WI38 (cell line): ENCODE measurements at regions not wholly inside any gene's neighbourhood (a gene's known extent, or its start where the extent isn't known, plus 50 kb on each side); places are given as distances from the start of the nearest gene placed in this dataset.

Experiments used
- H3K4me3 ChIP-seq: 2 replicates; pipeline ENCODE4 v1.5.1; 2011; ENCODE audit warnings: low read depth, mild to moderate bottlenecking, control low read depth, low read length
- TF ChIP-seq, protein P1 (sequence below): IDR thresholded peaks from 2 replicates; pipeline ENCODE4 v1.5.1; 2012; ENCODE audit warnings: low read depth, mild to moderate bottlenecking, control low read depth, low read length

DNA sequence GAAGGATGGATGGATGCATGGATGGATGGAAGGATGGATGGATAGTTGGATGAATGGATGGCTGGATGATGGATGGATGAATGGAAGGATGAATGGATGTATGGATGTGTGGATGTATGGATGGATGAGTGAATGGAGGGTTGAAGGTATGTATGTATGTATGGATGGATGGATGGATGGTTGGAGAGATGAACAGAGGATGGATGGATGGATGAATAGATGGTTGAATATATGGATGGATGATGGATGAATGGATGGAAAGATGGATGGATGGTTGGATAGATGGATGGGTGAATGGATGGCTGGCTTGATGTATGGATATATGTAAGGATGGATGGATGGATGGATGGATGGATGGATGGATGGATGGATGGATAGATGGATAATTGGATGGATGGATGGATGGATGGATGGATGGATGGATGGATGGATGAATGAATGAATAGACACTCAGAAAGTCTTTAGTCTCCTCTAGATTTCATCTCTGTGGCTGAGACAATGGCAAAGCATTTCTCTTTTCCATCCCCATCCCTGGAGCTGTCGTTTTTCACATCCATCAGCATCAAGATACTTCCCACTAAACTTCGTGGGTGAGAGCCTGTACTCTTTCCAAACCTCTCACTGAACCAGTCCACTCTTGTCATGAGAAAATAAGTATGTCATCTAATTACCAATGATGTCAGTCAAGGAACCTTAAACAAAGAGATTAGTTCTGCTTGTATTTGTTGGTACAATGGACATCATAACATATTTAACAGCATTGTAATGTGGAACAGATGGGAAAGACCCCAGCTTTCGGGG is 74.8 kb upstream of the CLMN start:
- TF ChIP-seq, protein P1, sequence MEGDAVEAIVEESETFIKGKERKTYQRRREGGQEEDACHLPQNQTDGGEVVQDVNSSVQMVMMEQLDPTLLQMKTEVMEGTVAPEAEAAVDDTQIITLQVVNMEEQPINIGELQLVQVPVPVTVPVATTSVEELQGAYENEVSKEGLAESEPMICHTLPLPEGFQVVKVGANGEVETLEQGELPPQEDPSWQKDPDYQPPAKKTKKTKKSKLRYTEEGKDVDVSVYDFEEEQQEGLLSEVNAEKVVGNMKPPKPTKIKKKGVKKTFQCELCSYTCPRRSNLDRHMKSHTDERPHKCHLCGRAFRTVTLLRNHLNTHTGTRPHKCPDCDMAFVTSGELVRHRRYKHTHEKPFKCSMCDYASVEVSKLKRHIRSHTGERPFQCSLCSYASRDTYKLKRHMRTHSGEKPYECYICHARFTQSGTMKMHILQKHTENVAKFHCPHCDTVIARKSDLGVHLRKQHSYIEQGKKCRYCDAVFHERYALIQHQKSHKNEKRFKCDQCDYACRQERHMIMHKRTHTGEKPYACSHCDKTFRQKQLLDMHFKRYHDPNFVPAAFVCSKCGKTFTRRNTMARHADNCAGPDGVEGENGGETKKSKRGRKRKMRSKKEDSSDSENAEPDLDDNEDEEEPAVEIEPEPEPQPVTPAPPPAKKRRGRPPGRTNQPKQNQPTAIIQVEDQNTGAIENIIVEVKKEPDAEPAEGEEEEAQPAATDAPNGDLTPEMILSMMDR: no peak
- H3K4me3 ChIP-seq: no peak overlapping the region

DNA sequence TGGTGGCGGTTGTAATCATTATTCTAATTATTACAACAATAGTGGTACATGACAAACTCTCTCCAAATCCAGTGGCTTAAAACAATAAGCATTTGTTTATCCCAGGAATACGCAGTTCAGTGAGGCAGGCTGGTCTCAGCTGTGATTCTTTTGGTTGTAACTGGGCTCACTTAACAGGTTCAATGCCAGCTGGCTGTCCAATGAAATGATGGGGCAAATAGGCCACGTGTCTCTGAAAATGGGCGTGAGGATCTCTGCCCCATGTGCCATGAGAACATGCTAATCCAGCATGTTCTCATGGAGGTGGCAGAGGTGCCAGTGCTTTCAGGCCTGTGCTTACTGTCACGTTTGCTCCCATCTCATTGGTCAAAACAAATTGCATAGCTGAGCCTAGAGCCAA is 73.1 kb upstream of the CLMN start:
- TF ChIP-seq, protein P1: no peak
- H3K4me3 ChIP-seq: no peak overlapping the region

DNA sequence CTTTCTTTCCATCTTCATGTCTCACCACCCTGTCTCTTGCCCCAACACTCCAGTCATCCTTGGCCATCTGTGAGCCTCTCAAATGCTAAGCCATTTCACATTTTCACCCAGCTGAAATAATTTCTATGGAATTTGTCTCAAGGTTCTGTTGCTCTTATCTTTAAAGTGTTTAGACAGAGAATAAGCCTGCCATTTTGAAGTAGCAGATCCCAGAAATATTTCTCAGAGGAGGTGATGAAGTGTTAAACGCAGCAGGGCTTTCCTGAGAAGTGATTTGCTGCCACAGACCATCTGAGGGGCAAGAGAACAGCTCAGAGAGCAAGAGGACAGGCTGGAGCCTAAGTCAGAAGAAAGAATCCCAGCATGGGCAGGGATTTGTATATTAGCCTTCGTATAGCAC is 71.6 kb upstream of the CLMN start:
- TF ChIP-seq, protein P1: no peak
- H3K4me3 ChIP-seq: no peak overlapping the region

DNA sequence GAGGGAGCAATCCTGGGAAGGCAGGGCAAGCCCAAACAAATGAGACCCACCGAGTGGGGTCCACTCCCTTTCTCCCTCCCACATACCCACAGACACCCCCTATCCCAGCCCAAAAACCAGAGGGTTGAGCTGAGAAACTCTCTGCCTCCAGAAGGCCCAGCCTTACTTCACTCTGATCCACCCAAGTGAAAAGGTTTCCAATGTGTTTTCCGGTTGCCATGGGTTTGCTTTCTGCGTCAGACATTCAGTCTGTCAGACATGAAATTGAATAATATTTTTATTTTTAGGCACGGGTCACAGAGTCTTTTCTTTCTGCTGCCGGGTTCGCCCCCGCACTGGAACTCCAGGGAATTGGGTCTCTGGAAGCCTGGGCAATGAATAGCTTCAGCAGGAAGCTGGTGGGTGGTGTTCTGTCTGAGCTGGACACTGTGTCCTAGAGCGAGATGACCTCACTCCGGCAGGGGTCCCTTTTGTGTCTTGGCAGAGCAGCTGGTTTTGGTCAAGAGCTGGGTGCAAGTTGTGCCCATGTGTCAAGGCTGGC is 69.8 kb upstream of the CLMN start:
- no peak overlapping the region for H3K4me3 ChIP-seq
- TF ChIP-seq, protein P1: no peak

DNA sequence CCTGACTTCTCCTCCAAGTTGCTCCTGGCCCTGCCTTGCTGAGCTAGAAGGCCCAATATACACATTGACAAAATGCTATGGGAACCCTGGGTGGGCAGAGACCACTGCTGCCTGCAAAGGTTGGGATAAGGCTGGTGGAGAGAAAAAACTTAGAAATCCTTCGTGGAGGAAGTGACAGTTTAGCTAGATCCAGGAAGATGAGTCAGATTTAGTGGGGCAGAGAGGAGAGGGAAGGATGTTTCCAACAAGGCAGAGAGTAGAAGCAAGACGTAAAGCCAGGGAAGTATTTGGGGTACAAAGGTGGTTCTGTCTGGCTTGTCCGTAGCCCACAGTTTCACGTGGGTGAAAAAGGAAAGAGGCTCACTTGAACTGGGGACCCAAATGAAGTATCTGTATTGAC is 69.0 kb upstream of the CLMN start:
- TF ChIP-seq, protein P1: no peak
- H3K4me3 ChIP-seq: no peak overlapping the region

DNA sequence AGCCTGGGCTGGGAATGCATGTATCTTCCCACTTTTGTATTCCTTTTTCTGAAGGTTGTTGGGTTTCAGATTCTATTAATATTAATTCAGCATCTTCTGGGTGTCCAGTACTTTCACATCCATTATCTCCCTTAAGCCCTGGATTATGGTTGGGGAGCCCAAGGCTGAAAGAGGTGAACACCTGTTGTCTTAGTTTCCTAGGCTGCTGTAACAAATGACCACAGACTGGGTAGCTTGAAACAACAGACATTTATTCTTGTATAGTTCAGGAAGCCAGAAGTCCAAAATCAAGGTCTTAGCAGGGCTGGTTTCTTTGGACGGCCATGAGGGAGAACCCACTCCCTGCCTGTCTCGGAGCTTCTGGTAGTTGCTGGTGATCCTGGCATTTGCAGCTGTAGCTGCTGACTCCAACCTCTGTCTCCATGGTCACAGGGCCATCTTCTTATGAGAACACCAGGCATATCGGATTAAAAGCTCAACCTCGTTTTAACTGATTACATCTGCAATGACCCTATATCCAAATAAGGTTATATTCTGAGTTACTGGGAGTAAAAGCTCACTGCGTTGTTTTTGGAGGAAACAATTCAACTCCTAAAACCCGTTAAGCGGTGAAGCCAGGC is 68.2 kb upstream of the CLMN start:
- no peak overlapping the region for H3K4me3 ChIP-seq
- TF ChIP-seq, protein P1: no peak

DNA sequence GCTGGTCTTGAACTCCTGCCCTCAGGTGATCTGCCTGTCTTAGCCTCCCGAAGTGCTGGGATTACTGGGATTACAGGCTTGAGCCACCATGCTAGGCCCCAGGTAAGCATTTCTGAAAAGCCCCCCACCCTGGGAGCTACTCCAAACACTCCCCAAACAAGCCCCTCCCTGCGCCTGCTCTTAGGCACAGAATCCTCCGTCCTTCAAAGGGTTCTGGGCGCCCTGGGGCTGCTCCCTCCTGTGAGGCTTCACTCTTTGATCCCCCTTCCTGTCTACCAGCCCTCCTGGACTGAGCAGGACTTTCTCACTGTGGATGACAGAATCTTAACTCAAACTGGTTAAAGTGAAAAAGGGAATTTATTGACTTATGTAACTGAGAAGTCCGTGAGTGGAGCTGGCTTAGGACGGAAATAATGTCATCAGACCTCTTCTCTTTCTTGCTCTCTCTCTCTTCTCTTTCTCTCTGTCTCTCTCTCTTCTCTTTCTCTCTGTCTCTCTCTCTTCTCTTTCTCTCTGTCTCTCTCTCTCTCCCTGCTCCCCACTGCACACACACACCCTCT is 66.9 kb upstream of the CLMN start:
- TF ChIP-seq, protein P1: no peak
- no peak overlapping the region for H3K4me3 ChIP-seq
